Endothelial cell (in vitro differentiated cells): ENCODE measurements at regions not wholly inside any gene's neighbourhood (a gene's known extent, or its start where the extent isn't known, plus 50 kb on each side); places are given as distances from the start of the nearest gene placed in this dataset.

Experiments used
- DNase-seq: peaks from one replicate; pipeline ENCODE4 v3.0.0; 2021; ENCODE audit warnings: low spot score
- H3K27ac Mint-ChIP-seq: one replicate; pipeline ENCODE4 v1.8.0; 2021; ENCODE audit warnings: mixed read lengths, inconsistent platforms; ENCODE audit not compliant: unreplicated experiment
- H3K27me3 Mint-ChIP-seq: one replicate; pipeline ENCODE4 v1.8.0; 2021; ENCODE audit warnings: mild to moderate bottlenecking, moderate library complexity, mixed read lengths, inconsistent platforms; ENCODE audit not compliant: unreplicated experiment
- H3K36me3 Mint-ChIP-seq: one replicate; pipeline ENCODE4 v1.8.0; 2021; ENCODE audit warnings: mild to moderate bottlenecking, low read depth, mixed read lengths, inconsistent platforms; ENCODE audit not compliant: unreplicated experiment
- H3K4me1 Mint-ChIP-seq: one replicate; pipeline ENCODE4 v1.8.0; 2021; ENCODE audit warnings: mild to moderate bottlenecking, mixed read lengths, inconsistent platforms; ENCODE audit not compliant: unreplicated experiment
- H3K4me3 Mint-ChIP-seq: one replicate; pipeline ENCODE4 v1.8.0; 2021; ENCODE audit warnings: mild to moderate bottlenecking, mixed read lengths, inconsistent platforms; ENCODE audit not compliant: unreplicated experiment
- H3K9me3 Mint-ChIP-seq: one replicate; pipeline ENCODE4 v1.8.0; 2021; ENCODE audit warnings: mixed read lengths, inconsistent platforms; ENCODE audit not compliant: unreplicated experiment
- TF ChIP-seq, protein P1 (sequence below): fragments of 200-600 bp; sonication (generic); IDR thresholded peaks from one replicate; pipeline ENCODE4 v1.5.0; 2021; ENCODE audit warnings: antibody characterized with exemption; ENCODE audit not compliant: unreplicated experiment

DNA sequence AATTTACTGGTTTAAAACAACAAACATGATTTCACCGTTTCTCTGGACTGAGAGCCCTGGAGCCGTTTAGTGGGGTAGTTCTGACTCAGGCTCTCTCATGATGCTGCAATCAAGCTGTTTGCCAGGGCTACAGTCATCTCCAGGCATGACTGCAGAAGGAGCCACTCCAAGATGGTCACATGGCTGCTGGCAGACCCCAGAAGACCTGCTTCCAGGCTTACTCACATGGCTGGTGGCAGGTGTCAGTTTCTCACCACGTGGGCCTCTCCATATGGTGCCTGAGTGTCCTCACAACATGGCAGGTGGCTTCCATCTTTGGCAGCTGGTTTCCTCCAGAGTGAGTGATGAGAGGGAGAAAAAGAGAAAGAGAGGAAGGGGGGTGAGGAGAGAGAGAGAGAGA, 378.3 kb upstream of the RGMA start:
- Mint-ChIP-seq H3K27ac (no peak overlapping the region), H3K4me1 (no peaks in the 10 kb centered on the region), H3K4me3 (no peak overlapping the region), H3K9me3 (no peaks in the 10 kb centered on the region), H3K36me3 (no peaks in the 10 kb centered on the region), H3K27me3 (no peaks in the 10 kb centered on the region)
- TF ChIP-seq, protein P1, sequence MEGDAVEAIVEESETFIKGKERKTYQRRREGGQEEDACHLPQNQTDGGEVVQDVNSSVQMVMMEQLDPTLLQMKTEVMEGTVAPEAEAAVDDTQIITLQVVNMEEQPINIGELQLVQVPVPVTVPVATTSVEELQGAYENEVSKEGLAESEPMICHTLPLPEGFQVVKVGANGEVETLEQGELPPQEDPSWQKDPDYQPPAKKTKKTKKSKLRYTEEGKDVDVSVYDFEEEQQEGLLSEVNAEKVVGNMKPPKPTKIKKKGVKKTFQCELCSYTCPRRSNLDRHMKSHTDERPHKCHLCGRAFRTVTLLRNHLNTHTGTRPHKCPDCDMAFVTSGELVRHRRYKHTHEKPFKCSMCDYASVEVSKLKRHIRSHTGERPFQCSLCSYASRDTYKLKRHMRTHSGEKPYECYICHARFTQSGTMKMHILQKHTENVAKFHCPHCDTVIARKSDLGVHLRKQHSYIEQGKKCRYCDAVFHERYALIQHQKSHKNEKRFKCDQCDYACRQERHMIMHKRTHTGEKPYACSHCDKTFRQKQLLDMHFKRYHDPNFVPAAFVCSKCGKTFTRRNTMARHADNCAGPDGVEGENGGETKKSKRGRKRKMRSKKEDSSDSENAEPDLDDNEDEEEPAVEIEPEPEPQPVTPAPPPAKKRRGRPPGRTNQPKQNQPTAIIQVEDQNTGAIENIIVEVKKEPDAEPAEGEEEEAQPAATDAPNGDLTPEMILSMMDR = no peak
- no peak for DNase-seq

DNA sequence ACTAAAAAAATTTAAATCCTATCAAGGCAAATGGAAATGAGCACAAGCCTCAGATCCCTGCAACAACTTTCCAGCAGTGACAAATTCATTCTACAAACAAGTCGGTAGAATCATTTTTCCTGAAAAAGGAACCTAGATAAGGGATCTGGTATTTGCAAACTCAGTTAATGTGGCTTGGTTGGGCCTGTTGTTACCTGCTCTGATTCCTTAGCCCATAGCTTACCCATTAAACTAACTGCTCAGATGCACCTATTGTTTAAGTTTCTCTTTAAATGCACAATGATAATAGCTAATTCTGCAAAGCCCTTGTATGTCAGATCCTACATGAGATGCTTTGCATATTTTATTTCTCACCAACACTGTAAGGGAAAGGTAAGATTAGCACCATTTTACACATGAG, 377.4 kb upstream of the RGMA start:
- TF ChIP-seq, protein P1 = no peak
- H3K4me1 Mint-ChIP-seq = no peaks in the 10 kb centered on the region
- H3K27ac Mint-ChIP-seq = no peak overlapping the region
- H3K27me3 Mint-ChIP-seq = peaks cover under 1% of the 10 kb centered on the region
- no peak overlapping the region for H3K4me3 Mint-ChIP-seq
- no peak for DNase-seq
- no peaks in the 10 kb centered on the region for H3K9me3 Mint-ChIP-seq
- H3K36me3 Mint-ChIP-seq = no peaks in the 10 kb centered on the region

DNA sequence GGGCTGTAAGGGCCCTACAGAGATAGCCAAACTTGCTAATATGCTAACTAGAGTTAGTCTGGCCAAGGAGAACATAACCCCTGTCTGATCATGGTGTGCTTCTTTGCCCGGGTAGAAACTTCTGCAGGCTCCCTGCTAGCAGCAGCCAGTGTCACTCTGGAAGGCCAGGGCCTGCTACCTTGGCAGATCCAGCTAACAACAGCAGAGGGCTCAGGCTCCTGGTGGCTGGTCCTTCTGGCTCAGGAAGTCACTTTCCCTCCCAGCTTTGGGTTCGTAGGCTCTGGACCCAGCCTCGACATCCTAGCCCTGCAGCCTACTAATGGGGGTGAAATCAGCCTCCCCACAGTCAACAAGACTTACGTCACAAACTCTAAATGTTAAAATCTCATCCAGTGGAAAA, 373.7 kb upstream of the RGMA start:
- H3K27ac Mint-ChIP-seq = no peak overlapping the region
- H3K4me1 Mint-ChIP-seq = no peaks in the 10 kb centered on the region
- no peaks in the 10 kb centered on the region for H3K36me3 Mint-ChIP-seq
- TF ChIP-seq, protein P1 = no peak
- no peak overlapping the region for H3K4me3 Mint-ChIP-seq
- no peaks in the 10 kb centered on the region for H3K9me3 Mint-ChIP-seq
- H3K27me3 Mint-ChIP-seq = peaks cover 3% of the 10 kb centered on the region
- DNase-seq = no peak

DNA sequence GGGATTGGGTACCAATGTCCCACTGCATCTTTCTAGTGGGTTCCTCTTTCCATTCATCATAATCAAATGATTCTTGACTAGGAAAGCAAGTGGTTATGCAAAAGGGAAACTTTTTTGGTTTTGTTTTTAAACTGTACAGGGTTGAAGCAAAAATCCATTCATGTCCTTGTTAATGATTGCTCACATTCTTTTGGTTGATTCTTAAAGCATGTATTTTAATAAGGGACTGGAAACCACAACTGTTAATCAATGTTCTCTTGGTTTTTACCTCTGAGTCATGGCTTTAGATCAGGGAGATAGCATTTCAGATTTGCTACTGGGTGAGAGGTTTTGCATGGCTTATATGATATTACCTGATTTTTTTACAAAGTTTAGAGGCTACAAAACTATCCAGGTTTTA, 371.7 kb upstream of the RGMA start:
- H3K27me3 Mint-ChIP-seq = peaks cover 3% of the 10 kb centered on the region
- no peaks in the 10 kb centered on the region for H3K36me3 Mint-ChIP-seq
- H3K9me3 Mint-ChIP-seq = no peaks in the 10 kb centered on the region
- H3K4me1 Mint-ChIP-seq = no peaks in the 10 kb centered on the region
- DNase-seq = no peak
- TF ChIP-seq, protein P1 = no peak
- no peak overlapping the region for H3K27ac Mint-ChIP-seq
- no peak overlapping the region for H3K4me3 Mint-ChIP-seq

DNA sequence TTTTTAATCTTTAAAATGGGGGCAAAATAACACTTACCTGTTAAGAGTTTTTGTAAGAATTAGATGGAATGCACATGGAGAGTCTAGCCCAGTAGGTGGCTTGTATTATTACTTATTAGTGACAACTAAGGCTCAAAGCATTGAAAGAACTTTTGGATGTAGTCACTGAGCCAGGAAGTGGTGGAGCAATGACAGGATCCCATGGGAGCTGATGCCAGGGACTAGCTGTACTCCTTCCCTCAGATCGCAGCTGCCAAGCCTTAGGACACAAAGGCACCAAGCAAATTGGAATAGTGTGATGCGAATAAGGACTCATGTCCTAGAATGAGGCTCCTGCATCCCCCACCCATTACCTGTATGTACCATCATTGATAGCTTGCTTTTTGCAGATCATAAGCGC, 370.4 kb upstream of the RGMA start:
- no peaks in the 10 kb centered on the region for H3K9me3 Mint-ChIP-seq
- H3K4me3 Mint-ChIP-seq = no peak overlapping the region
- no peaks in the 10 kb centered on the region for H3K36me3 Mint-ChIP-seq
- H3K27ac Mint-ChIP-seq = no peak overlapping the region
- no peak for DNase-seq
- no peaks in the 10 kb centered on the region for H3K4me1 Mint-ChIP-seq
- peaks cover 3% of the 10 kb centered on the region for H3K27me3 Mint-ChIP-seq
- TF ChIP-seq, protein P1 = no peak
